CD4-positive, alpha-beta T cell treated with Interleukin-12 subunit alpha and Interleukin-12 subunit beta, for 1 hour (primary cell): ENCODE measurements at regions not wholly inside any gene's neighbourhood (a gene's known extent, or its start where the extent isn't known, plus 50 kb on each side); places are given as distances from the start of the nearest gene placed in this dataset.

Experiments used
- DNase-seq: peaks from one replicate; pipeline ENCODE4 v3.0.0-alpha.2; 2020

- DNase-seq: no peak
These were observed 835.9 kb downstream of the GALR1 start for GRCh38 chr18:78085241-78086185.

- DNase-seq: no peak
These were observed 837.3 kb downstream of the GALR1 start for GRCh38 chr18:78086931-78087330.

- no peak for DNase-seq
These were observed 837.7 kb downstream of the GALR1 start for GRCh38 chr18:78087338-78087737.

GRCh38 chr18:78090584-78090983 is 840.9 kb downstream of the GALR1 start:
- no peak for DNase-seq

- DNase-seq: no peak
These were observed 843.3 kb downstream of the GALR1 start for GRCh38 chr18:78092901-78093300.

- DNase-seq: no peak
These were observed 850.4 kb downstream of the GALR1 start for GRCh38 chr18:78099979-78100588.

GRCh38 chr18:78101091-78101490 is 851.4 kb downstream of the GALR1 start:
- DNase-seq: no peak

GRCh38 chr18:78102135-78102534 is 852.5 kb downstream of the GALR1 start:
- no peak for DNase-seq

- no peak for DNase-seq
These were observed 856.0 kb downstream of the GALR1 start for GRCh38 chr18:78105611-78106010.

- DNase-seq: no peak
These were observed 857.3 kb downstream of the GALR1 start for GRCh38 chr18:78106946-78107345.

- no peak for DNase-seq
These were observed 857.7 kb downstream of the GALR1 start for GRCh38 chr18:78107363-78107762.

GRCh38 chr18:78108554-78108953 is 858.9 kb downstream of the GALR1 start:
- no peak for DNase-seq

GRCh38 chr18:78113136-78113939 is 863.7 kb downstream of the GALR1 start:
- no peak for DNase-seq

- DNase-seq: no peak
These were observed 864.2 kb downstream of the GALR1 start for GRCh38 chr18:78113940-78114251.

- no peak for DNase-seq
These were observed 863.6 kb upstream of the SALL3 start for GRCh38 chr18:78115896-78116561.

- DNase-seq: no peak
These were observed 856.3 kb upstream of the SALL3 start for GRCh38 chr18:78123144-78123909.

- DNase-seq: no peak
These were observed 855.5 kb upstream of the SALL3 start for GRCh38 chr18:78123926-78124797.

GRCh38 chr18:78125206-78125896 is 854.3 kb upstream of the SALL3 start:
- no peak for DNase-seq

- DNase-seq: no peak
These were observed 853.5 kb upstream of the SALL3 start for GRCh38 chr18:78126106-78126505.

- no peak for DNase-seq
These were observed 853.1 kb upstream of the SALL3 start for GRCh38 chr18:78126536-78126935.

- no peak for DNase-seq
These were observed 852.6 kb upstream of the SALL3 start for GRCh38 chr18:78127041-78127440.
